ENCODE measurements at regions not wholly inside any gene's neighbourhood (a gene's known extent, or its start where the extent isn't known, plus 50 kb on each side); places are given as distances from the start of the nearest gene placed in this dataset.

- H3K27ac ChIP-seq = no peak overlapping the region
- H3K4me3 ChIP-seq = no peak overlapping the region
- H3K27me3 ChIP-seq = no peaks in the 10 kb centered on the region
- no peak for DNase-seq
- H3K9me3 ChIP-seq = no peaks in the 10 kb centered on the region
- intact Hi-C loops (cut with DNase I; ENCODE audit: low total_unique reads) = no loop called here
- no peaks in the 10 kb centered on the region for H3K4me1 ChIP-seq
- TF ChIP-seq CTCF (IDR thresholded peaks at IDR 0.05) (no peak), POLR2A (IDR thresholded peaks at IDR 0.05) (no peak)
- no peaks in the 10 kb centered on the region for H3K36me3 ChIP-seq
Observed at GRCh38 chr10:107728807-107729206, 564.3 kb upstream of the SORCS1 start.

GRCh38 chr10:107727767-107728317 is 563.3 kb upstream of the SORCS1 start:
- H3K36me3 ChIP-seq = no peaks in the 10 kb centered on the region
- no peaks in the 10 kb centered on the region for H3K4me1 ChIP-seq
- no peaks in the 10 kb centered on the region for H3K27me3 ChIP-seq
- no peak for DNase-seq
- no peak overlapping the region for H3K4me3 ChIP-seq
- no peak overlapping the region for H3K27ac ChIP-seq
- intact Hi-C loops (cut with DNase I; ENCODE audit: low total_unique reads) = no loop called here
- no peaks in the 10 kb centered on the region for H3K9me3 ChIP-seq
- no peak for TF ChIP-seq CTCF (IDR thresholded peaks at IDR 0.05)
- no peak for TF ChIP-seq POLR2A (IDR thresholded peaks at IDR 0.05)

GRCh38 chr10:107718864-107719263 is 554.4 kb upstream of the SORCS1 start:
- Histone ChIP-seq H3K4me1 (no peaks in the 10 kb centered on the region), H3K9me3 (no peaks in the 10 kb centered on the region), H3K27me3 (no peaks in the 10 kb centered on the region), H3K4me3 (no peak overlapping the region), H3K36me3 (no peaks in the 10 kb centered on the region), H3K27ac (no peak overlapping the region)
- intact Hi-C loops (cut with DNase I; ENCODE audit: low total_unique reads) = no loop called here
- TF ChIP-seq POLR2A (IDR thresholded peaks at IDR 0.05) (no peak), CTCF (IDR thresholded peaks at IDR 0.05) (no peak)
- DNase-seq = no peak

GRCh38 chr10:107717046-107717445 is 552.5 kb upstream of the SORCS1 start:
- Histone ChIP-seq H3K36me3 (no peaks in the 10 kb centered on the region), H3K4me1 (no peaks in the 10 kb centered on the region), H3K27me3 (peaks cover 0 to 6% of the 10 kb centered on the region in 2 donors), H3K9me3 (no peaks in the 10 kb centered on the region), H3K27ac (no peak overlapping the region), H3K4me3 (no peak overlapping the region)
- intact Hi-C loops (cut with DNase I; ENCODE audit: low total_unique reads) = no loop called here
- no peak for TF ChIP-seq POLR2A (IDR thresholded peaks at IDR 0.05)
- no peak for TF ChIP-seq CTCF (IDR thresholded peaks at IDR 0.05)
- no peak for DNase-seq

- intact Hi-C loops (cut with DNase I; ENCODE audit: low total_unique reads) = no loop called here
- DNase-seq = no peak
- Histone ChIP-seq H3K4me1 (no peaks in the 10 kb centered on the region), H3K9me3 (no peaks in the 10 kb centered on the region), H3K36me3 (no peaks in the 10 kb centered on the region), H3K27ac (no peak overlapping the region), H3K27me3 (peaks cover 0 to 6% of the 10 kb centered on the region in 2 donors), H3K4me3 (no peak overlapping the region)
- TF ChIP-seq POLR2A (IDR thresholded peaks at IDR 0.05) = no peak
- TF ChIP-seq CTCF (IDR thresholded peaks at IDR 0.05) = no peak
Observed at GRCh38 chr10:107715565-107715964, 551.1 kb upstream of the SORCS1 start.

Measured in uterus (tissue), 3 donors.